A549 (cell line): ENCODE measurements at regions not wholly inside any gene's neighbourhood (a gene's known extent, or its start where the extent isn't known, plus 50 kb on each side); places are given as distances from the start of the nearest gene placed in this dataset.

ENCODE experiments used
- ATAC-seq, 2 experiments: fragments of 200-7000 bp in 1 of 2; fragments of >200 bp in 1 of 2; cut with Nextera tagmentation in 1 of 2; cut with Tn5 transposase in 1 of 2; 3 replicates each; pipeline versions ENCODE4 v1.8.0 to v1.9.1; 2018 to 2020; ENCODE audit warnings: mild to moderate bottlenecking in 1 of 2, moderate library complexity in 1 of 2
- CTCF ChIA-PET: fragments of 300-600 bp; sonication (Branson Sonifier 250); formaldehyde crosslinking; extraction: SDS; loops from one replicate; lab custom pipeline; 2021; ENCODE audit warnings: antibody characterized with exemption, inconsistent platforms; lab: Yijun Ruan, JAX
- POLR2A ChIA-PET: fragments of 350-600 bp; formaldehyde crosslinking; extraction: SDS; loops from one replicate; lab custom pipeline; 2021; ENCODE audit warnings: antibody characterized with exemption, inconsistent platforms; lab: Yijun Ruan, JAX
- DNase-seq, 2 experiments: peaks; one replicate each; pipeline versions ENCODE4 v3.0.0 to v3.0.0-alpha.2; 2011 to 2016; ENCODE audit warnings: low read depth in 1 of 2, low spot score in 1 of 2
- FAIRE-seq: peaks from 2 replicates; lab custom pipeline; 2011; peaks lifted over from hg19 to GRCh38; lab: Jason Lieb, UNC
- H3K27ac ChIP-seq, 2 experiments: fragments of >200 bp; sonication (Bioruptor Twin); formaldehyde crosslinking; 3 replicates each; pipeline ENCODE4 v1.5.1; 2016 to 2017
- H3K4me1 ChIP-seq: fragments of >200 bp; sonication (Bioruptor Twin); formaldehyde crosslinking; 3 replicates; pipeline ENCODE4 v1.6.1; 2016
- H3K4me2 ChIP-seq: fragments of >200 bp; sonication (Bioruptor Twin); formaldehyde crosslinking; 3 replicates; pipeline ENCODE4 v1.6.1; 2016
- H3K4me3 ChIP-seq: fragments of >200 bp; sonication (Bioruptor Twin); formaldehyde crosslinking; 3 replicates; pipeline ENCODE4 v1.5.1; 2016
- H3K9me3 ChIP-seq: fragments of >200 bp; sonication (Bioruptor Twin); formaldehyde crosslinking; 3 replicates; pipeline ENCODE4 v1.6.1; 2016
- BHLHE40 ChIP-seq: IDR thresholded peaks from 2 replicates; pipeline ENCODE4 v1.6.1; 2012; ENCODE audit warnings: low read depth, low read length, inconsistent platforms
- CHD4 ChIP-seq: fragments of 200-600 bp; sonication (generic); IDR thresholded peaks from 2 replicates; pipeline ENCODE4 v1.6.1; 2016; ENCODE audit warnings: antibody characterized with exemption, mild to moderate bottlenecking, borderline replicate concordance
- GATA3 ChIP-seq: IDR thresholded peaks from 2 replicates; pipeline ENCODE4 v1.6.1; 2012; ENCODE audit warnings: borderline replicate concordance
- HDAC2 ChIP-seq: fragments of 200-600 bp; sonication (generic); IDR thresholded peaks from 2 replicates; pipeline ENCODE4 v1.6.1; 2016
- HOXB5 ChIP-seq: fragments of 250-450 bp; sonication (Bioruptor Pico); IDR thresholded peaks from 2 replicates; pipeline ENCODE4 v1.5.0; 2020; ENCODE audit warnings: mild to moderate bottlenecking, moderate library complexity
- JUN ChIP-seq, 2 experiments: fragments of >200 bp; sonication (Bioruptor Twin); formaldehyde crosslinking; IDR thresholded peaks; 2 replicates in 1 of 2; 3 replicates in 1 of 2; pipeline ENCODE4 v1.6.1; 2016 to 2017
- JUNB ChIP-seq: fragments of >200 bp; sonication (Bioruptor Twin); formaldehyde crosslinking; IDR thresholded peaks from 2 replicates; pipeline ENCODE4 v1.6.1; 2016
- KDM5A ChIP-seq: fragments of 200-600 bp; sonication (generic); IDR thresholded peaks from 2 replicates; pipeline ENCODE4 v1.6.1; 2016; ENCODE audit warnings: antibody characterized with exemption, mild to moderate bottlenecking
- MYC ChIP-seq: IDR thresholded peaks from 2 replicates; pipeline ENCODE4 v1.6.1; 2012; ENCODE audit warnings: mild to moderate bottlenecking, inconsistent platforms, low read length, improper control_type of control experiment, borderline replicate concordance
- NFE2L2 ChIP-seq: fragments of 150-350 bp; conservative IDR thresholded peaks from 2 replicates; pipeline ENCODE4 v1.6.1; 2014; ENCODE audit warnings: low read length
- RAD21 ChIP-seq, 2 experiments: fragments of >200 bp in 1 of 2; sonication (Bioruptor Twin) in 1 of 2; formaldehyde crosslinking in 1 of 2; IDR thresholded peaks in 1 of 2; conservative IDR thresholded peaks in 1 of 2; 2 replicates in 1 of 2; 3 replicates in 1 of 2; pipeline ENCODE4 v1.6.1; 2012 to 2018; ENCODE audit warnings: inconsistent platforms in 1 of 2
- RCOR1 ChIP-seq: fragments of 150-350 bp; IDR thresholded peaks from 2 replicates; pipeline ENCODE4 v1.6.1; 2014; ENCODE audit warnings: antibody characterized with exemption, low read length, low read depth
- RNF2 ChIP-seq: fragments of 200-600 bp; sonication (generic); IDR thresholded peaks from 2 replicates; pipeline ENCODE4 v1.6.1; 2016; ENCODE audit warnings: low read depth, mild to moderate bottlenecking, antibody characterized with exemption, moderate library complexity, borderline replicate concordance
- SREBF2 ChIP-seq: fragments of 450-650 bp; IDR thresholded peaks from 2 replicates; pipeline ENCODE4 v1.6.1; 2014; ENCODE audit warnings: mild to moderate bottlenecking, moderate library complexity
- ZNF302 ChIP-seq: fragments of 250-450 bp; sonication (Bioruptor Pico); IDR thresholded peaks from 2 replicates; pipeline ENCODE4 v1.9.0; 2021; ENCODE audit warnings: inconsistent platforms, mild to moderate bottlenecking, moderate library complexity
- WGBS: methylation state at CpG from one replicate; pipeline ENCODE4 v1.1.6; 2017; ENCODE audit errors: missing lambda C conversion rate; 5-methylcytosine and 5-hydroxymethylcytosine counted together
- TF ChIP-seq, protein P1 (sequence below): fragments of 200-600 bp; sonication (generic); IDR thresholded peaks from 2 replicates; pipeline ENCODE4 v1.6.1; 2016; ENCODE audit warnings: antibody characterized with exemption, mild to moderate bottlenecking, moderate library complexity
- TF ChIP-seq, protein P2 (sequence below): fragments of >200 bp; sonication (Bioruptor Twin); formaldehyde crosslinking; IDR thresholded peaks from 2 replicates; pipeline ENCODE4 v1.6.1; 2016
- TF ChIP-seq, protein P3 (sequence below): fragments of 450-650 bp; IDR thresholded peaks from 2 replicates; pipeline ENCODE4 v1.6.1; 2014; ENCODE audit warnings: antibody characterized with exemption
- TF ChIP-seq, protein P4 (sequence below): fragments of >200 bp; sonication (Bioruptor Twin); formaldehyde crosslinking; IDR thresholded peaks from 3 replicates; pipeline ENCODE4 v1.6.1; 2016
- TF ChIP-seq, protein P5 (sequence below): IDR thresholded peaks from 2 replicates; pipeline ENCODE4 v1.6.1; 2012

DNA sequence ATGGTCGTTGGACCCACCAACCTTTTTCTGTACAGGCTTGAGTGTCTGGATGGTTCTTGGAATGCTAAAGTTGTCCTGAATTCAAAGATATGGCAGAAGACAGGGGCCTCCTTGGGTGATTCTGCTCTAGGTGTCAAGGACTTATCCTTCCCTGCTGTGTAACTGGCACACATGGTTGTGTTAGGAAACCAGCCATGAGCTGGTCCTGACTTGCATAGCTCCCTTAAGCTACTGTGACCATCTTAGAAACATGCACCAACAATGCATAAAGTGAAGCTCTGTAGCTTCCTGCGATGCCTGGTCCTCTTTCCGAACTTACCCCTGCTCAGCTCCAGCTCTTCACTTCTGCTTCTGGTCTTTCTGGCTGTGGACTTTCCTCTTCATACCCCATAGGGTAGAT is 224.6 kb downstream of the TLE4 start:
- POLR2A ChIA-PET = no interaction called here
- no peak for DNase-seq

DNA sequence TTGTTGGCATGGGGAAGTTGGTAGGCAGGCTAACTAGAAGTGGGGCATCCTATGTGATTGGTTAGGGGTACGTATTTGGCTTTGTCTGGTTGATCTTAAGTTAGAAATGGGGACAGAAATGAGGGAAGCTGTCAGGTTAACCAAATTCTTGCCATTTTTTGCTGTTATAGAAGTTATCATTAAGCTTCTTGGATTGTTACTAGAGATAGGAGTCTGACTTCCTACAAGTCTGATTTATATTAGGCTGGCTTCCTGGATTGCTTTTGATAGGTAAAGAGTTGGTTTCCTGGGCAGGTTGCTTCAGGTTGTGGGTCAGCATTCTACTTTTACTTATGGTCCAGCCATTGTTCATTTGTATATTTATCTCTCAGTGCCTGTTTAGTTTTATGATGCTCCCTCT is 216.9 kb downstream of the TLE4 start:
- H3K4me2 ChIP-seq = no peak overlapping the region
- ATAC-seq (no peak), FAIRE-seq (no peak), DNase-seq (no peak)
- 3% methylated on average over 1 of the region's 1 CpG for WGBS
- no peak overlapping the region for H3K4me3 ChIP-seq
- CTCF ChIA-PET = interaction anchor here (0.9 kb wide), 1 partner anchor 185 kb away, joined by 3 read pairs; no protein-coding TSS in a partner anchor
- no peak for TF ChIP-seq NFE2L2
- no peak for TF ChIP-seq HDAC2
- TF ChIP-seq GATA3 = no peak
- no peak for TF ChIP-seq KDM5A
- TF ChIP-seq JUNB = no peak
- TF ChIP-seq, protein P1, sequence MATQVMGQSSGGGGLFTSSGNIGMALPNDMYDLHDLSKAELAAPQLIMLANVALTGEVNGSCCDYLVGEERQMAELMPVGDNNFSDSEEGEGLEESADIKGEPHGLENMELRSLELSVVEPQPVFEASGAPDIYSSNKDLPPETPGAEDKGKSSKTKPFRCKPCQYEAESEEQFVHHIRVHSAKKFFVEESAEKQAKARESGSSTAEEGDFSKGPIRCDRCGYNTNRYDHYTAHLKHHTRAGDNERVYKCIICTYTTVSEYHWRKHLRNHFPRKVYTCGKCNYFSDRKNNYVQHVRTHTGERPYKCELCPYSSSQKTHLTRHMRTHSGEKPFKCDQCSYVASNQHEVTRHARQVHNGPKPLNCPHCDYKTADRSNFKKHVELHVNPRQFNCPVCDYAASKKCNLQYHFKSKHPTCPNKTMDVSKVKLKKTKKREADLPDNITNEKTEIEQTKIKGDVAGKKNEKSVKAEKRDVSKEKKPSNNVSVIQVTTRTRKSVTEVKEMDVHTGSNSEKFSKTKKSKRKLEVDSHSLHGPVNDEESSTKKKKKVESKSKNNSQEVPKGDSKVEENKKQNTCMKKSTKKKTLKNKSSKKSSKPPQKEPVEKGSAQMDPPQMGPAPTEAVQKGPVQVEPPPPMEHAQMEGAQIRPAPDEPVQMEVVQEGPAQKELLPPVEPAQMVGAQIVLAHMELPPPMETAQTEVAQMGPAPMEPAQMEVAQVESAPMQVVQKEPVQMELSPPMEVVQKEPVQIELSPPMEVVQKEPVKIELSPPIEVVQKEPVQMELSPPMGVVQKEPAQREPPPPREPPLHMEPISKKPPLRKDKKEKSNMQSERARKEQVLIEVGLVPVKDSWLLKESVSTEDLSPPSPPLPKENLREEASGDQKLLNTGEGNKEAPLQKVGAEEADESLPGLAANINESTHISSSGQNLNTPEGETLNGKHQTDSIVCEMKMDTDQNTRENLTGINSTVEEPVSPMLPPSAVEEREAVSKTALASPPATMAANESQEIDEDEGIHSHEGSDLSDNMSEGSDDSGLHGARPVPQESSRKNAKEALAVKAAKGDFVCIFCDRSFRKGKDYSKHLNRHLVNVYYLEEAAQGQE = no peak
- no peak for TF ChIP-seq CHD4
- TF ChIP-seq, protein P2, sequence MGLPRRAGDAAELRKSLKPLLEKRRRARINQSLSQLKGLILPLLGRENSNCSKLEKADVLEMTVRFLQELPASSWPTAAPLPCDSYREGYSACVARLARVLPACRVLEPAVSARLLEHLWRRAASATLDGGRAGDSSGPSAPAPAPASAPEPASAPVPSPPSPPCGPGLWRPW = no peak
- TF ChIP-seq RAD21 (conservative IDR thresholded peaks at IDR 0.05 in 1 of 2, IDR thresholded peaks at IDR 0.05 in 1 of 2) = no peak
- TF ChIP-seq ZNF302 (CRISPR knock-in tag) = no peak
- TF ChIP-seq, protein P3, sequence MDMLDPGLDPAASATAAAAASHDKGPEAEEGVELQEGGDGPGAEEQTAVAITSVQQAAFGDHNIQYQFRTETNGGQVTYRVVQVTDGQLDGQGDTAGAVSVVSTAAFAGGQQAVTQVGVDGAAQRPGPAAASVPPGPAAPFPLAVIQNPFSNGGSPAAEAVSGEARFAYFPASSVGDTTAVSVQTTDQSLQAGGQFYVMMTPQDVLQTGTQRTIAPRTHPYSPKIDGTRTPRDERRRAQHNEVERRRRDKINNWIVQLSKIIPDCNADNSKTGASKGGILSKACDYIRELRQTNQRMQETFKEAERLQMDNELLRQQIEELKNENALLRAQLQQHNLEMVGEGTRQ = no peak
- no peak for TF ChIP-seq JUN (IDR thresholded peaks at IDR 0.05)
- TF ChIP-seq, protein P4, sequence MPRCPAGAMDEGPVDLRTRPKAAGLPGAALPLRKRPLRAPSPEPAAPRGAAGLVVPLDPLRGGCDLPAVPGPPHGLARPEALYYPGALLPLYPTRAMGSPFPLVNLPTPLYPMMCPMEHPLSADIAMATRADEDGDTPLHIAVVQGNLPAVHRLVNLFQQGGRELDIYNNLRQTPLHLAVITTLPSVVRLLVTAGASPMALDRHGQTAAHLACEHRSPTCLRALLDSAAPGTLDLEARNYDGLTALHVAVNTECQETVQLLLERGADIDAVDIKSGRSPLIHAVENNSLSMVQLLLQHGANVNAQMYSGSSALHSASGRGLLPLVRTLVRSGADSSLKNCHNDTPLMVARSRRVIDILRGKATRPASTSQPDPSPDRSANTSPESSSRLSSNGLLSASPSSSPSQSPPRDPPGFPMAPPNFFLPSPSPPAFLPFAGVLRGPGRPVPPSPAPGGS = no peak
- no peak for TF ChIP-seq RNF2
- no peak for TF ChIP-seq RCOR1
- TF ChIP-seq MYC = no peak
- H3K9me3 ChIP-seq = no peaks in the 10 kb centered on the region
- POLR2A ChIA-PET = no interaction called here
- H3K27ac ChIP-seq = no peak overlapping the region
- H3K4me1 ChIP-seq = no peaks in the 10 kb centered on the region

More for the DNA sequence above, 224.6 kb downstream of the TLE4 start:
- 37% methylated on average over 3 of the region's 3 CpGs for WGBS
- CTCF ChIA-PET = interaction anchor here (0.6 to 1.2 kb wide), 2 partner anchors 24 to 289 kb away, joined by 3 read pairs; no protein-coding TSS in a partner anchor
- ATAC-seq (no peak), FAIRE-seq (no peak)
- no peak overlapping the region for H3K4me2 ChIP-seq
- no peak overlapping the region for H3K4me3 ChIP-seq
- no peaks in the 10 kb centered on the region for H3K4me1 ChIP-seq
- no peaks in the 10 kb centered on the region for H3K9me3 ChIP-seq
- H3K27ac ChIP-seq = no peak overlapping the region
- TF ChIP-seq JUN (IDR thresholded peaks at IDR 0.05) (no peak), SREBF2 (no peak), BHLHE40 (no peak), HOXB5 (no peak), ZNF302 (CRISPR knock-in tag) (no peak)
- TF ChIP-seq, protein P4 = no peak
- TF ChIP-seq, protein P5, sequence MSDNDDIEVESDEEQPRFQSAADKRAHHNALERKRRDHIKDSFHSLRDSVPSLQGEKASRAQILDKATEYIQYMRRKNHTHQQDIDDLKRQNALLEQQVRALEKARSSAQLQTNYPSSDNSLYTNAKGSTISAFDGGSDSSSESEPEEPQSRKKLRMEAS = no peak
